ENCODE measurements at regions not wholly inside any gene's neighbourhood (a gene's known extent, or its start where the extent isn't known, plus 50 kb on each side); places are given as distances from the start of the nearest gene placed in this dataset.
"Not testable (repeated sequence)": the region's sequence is repeated elsewhere in the genome, so short reads cannot be mapped to it uniquely, and the experiment has no call there.

DNA sequence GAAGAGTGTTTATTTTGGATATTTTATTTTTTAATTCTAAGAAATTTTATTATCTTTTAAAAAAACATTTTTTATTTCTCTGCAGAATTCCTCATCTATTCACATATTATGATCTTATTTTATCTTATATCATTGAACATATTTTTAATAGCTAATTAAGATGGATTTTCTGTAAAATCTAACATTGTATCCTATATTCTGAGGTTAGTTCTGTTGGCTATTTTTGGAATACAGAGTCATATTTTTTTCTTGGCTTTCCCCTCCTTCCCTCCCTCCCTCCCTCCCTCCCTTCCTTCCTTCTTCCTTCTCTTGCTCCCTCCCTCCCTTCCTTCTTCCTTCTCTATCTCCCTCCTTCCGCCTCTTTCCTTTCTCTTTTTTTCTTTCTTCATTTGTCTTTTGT lies 2326.6 kb upstream of the RAG2 start:
- DNase-seq (ENCODE audit: extremely low read depth in 1 of 2, low read depth in 1 of 2), result no peak

DNA sequence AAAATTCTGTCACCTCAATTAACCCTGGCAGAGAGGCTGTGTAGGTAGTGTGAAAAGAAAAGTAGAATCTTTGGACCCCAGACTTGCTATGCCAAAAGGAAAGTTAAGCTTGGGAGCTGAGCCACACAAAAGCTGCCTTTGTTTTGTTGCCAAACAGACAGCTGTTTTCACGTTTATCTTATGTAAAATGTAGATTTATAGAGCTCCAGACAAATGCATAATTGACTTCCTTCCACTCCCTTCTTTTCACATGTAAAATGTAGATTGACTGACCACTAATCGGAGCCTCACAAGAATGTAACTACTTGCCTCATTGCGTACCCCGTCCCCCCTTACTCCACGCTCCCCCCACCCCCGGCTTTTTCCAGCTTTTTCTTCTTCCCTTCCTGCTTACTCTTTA lies 2302.2 kb upstream of the RAG2 start:
- no peak for DNase-seq (ENCODE audit: extremely low read depth in 1 of 2, low read depth in 1 of 2)

DNA sequence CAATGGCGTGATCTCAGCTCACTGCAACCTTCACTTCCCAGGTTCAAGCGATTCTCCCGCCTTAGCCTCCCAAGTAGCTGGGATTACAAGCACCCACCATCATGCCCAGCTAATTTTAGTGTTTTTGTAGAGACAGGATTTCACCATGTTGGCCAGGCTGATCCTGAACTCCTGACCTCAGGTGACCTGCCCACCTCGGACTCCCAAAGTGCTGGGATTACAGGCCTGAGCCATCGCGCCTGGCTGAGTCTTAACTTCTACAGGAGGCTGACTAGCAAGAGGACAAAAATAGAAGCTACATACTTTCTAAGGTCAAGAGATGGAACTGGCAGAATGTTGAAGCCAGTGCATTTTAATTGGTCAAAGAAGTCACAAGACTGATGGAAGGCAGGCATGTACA lies 2296.2 kb upstream of the RAG2 start:
- DNase-seq (ENCODE audit: extremely low read depth in 1 of 2, low read depth in 1 of 2), result not testable (repeated sequence)

GRCh38 chr11:38884145-38884865 lies 2286.3 kb upstream of the RAG2 start:
- no peak for DNase-seq (ENCODE audit: extremely low read depth in 1 of 2, low read depth in 1 of 2)

- DNase-seq (ENCODE audit: extremely low read depth in 1 of 2, low read depth in 1 of 2), result no peak
Measured at GRCh38 chr11:38867338-38867737, 2269.3 kb upstream of the RAG2 start.

- DNase-seq (ENCODE audit: extremely low read depth in 1 of 2, low read depth in 1 of 2), result no peak
Measured at GRCh38 chr11:38865922-38866321, 2267.9 kb upstream of the RAG2 start.

DNA sequence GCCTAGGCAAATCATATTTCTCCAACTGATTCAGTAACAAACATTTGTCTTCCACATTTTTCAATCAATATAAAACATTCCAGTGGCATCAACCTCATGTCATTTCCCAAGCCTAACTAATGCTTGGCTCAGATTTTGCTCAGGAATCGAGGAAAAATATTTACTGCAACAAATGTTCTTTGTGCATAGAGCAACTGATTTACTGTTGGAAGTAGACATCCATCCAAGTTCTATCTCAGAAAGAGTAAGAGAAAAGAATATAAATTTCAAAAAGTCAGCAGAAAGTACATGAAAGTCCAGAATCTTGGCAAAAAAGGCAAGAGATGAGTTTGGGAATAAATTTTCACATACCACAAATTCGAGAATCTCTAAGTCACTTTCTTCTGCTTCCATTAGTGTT lies 2245.0 kb upstream of the RAG2 start:
- no peak for DNase-seq (ENCODE audit: extremely low read depth in 1 of 2, low read depth in 1 of 2)

DNA sequence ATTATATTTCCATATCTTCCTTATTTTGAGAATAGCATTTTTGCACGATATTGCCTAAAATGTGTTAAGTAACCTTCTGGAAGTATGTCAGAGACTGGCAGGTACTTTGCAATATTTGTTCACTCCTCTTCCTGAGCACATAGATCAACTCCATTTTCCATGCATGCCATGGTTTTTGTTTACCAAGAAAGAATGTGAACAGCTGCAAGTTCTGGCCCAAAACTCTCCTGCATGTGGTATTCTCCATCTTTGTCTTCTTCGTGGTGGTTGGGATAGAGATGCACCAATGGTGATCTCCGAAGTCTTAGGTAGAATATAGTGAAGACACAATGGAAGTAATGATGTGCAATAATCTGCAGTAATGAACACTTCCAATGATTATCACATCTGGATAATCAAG lies 2241.0 kb upstream of the RAG2 start:
- no peak for DNase-seq (ENCODE audit: extremely low read depth in 1 of 2, low read depth in 1 of 2)

GRCh38 chr11:38835966-38836365 lies 2237.9 kb upstream of the RAG2 start:
- DNase-seq (ENCODE audit: extremely low read depth in 1 of 2, low read depth in 1 of 2), result no peak

- no peak for DNase-seq (ENCODE audit: extremely low read depth in 1 of 2, low read depth in 1 of 2)
Measured at GRCh38 chr11:38824573-38824972, 2226.5 kb upstream of the RAG2 start.

GRCh38 chr11:38821786-38822185 lies 2223.8 kb upstream of the RAG2 start:
- DNase-seq (ENCODE audit: extremely low read depth in 1 of 2, low read depth in 1 of 2), result not testable (repeated sequence)

DNA sequence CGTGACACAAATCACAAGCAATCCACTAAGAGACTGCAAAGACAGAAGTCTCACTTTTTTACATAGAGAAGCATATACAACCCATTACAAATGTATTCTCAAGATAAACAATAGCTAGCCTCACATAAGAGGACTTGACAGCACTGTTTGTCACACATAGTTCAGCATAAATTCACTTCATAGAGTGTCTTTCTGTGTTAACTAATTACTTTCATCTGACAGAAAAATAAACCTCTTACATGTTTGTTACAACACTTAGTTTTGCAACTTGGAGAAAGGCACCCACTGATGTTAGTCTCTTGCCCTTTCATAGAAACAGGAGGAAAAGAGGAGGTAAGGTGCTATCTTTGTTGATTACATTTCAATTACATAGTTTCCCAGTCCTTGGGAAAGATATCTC lies 2221.9 kb upstream of the RAG2 start:
- DNase-seq (ENCODE audit: extremely low read depth in 1 of 2, low read depth in 1 of 2), result no peak

- DNase-seq (ENCODE audit: extremely low read depth in 1 of 2, low read depth in 1 of 2), result no peak
Measured at GRCh38 chr11:38818720-38819119, 2220.7 kb upstream of the RAG2 start.

- no peak for DNase-seq (ENCODE audit: extremely low read depth in 1 of 2, low read depth in 1 of 2)
Measured at GRCh38 chr11:38814670-38815069, 2216.6 kb upstream of the RAG2 start.

- DNase-seq (ENCODE audit: extremely low read depth in 1 of 2, low read depth in 1 of 2), result no peak
Measured at GRCh38 chr11:38809521-38809920, 2211.5 kb upstream of the RAG2 start.

DNA sequence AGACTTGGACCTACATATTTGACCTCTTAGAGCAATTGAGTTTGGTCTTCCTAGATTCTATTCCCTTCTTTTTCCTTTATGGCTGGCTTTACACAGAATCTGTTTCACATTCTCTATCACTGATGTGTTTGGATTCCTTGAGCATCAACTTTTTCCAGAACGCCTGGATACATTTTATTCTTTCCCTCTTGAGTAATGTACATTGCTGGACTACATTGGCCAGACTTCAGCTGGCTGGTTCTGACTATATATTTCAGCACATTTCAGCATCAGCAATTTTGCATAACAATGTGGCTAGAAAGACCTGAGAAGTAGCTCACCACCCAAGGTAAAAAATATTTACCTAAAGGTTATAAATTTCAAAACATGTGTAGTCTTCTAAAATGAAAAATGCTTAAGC lies 2198.2 kb upstream of the RAG2 start:
- DNase-seq (ENCODE audit: extremely low read depth in 1 of 2, low read depth in 1 of 2), result no peak

DNA sequence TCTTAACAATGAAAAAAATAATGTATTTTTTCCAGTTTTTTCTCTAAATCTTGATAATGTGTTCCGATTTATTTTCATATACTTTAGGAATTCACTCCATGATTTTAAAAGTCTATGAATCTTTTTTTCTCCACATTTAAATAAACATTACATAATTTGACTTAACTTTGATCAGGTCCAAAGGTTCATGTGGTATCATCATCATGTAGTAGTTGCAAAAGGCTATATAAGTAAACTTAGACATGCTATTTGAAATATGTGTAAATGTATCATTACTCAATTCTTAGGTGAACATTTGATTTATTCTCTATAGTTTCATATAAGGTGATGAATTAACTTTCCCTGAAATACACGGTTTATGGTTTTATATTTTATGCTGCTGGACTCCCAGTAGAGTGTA lies 2197.0 kb upstream of the RAG2 start:
- DNase-seq (ENCODE audit: extremely low read depth in 1 of 2, low read depth in 1 of 2), result no peak

- no peak for DNase-seq (ENCODE audit: extremely low read depth in 1 of 2, low read depth in 1 of 2)
Measured at GRCh38 chr11:38791346-38791961, 2193.4 kb upstream of the RAG2 start.

GRCh38 chr11:38788561-38788960 lies 2190.5 kb upstream of the RAG2 start:
- no peak for DNase-seq (ENCODE audit: extremely low read depth in 1 of 2, low read depth in 1 of 2)

GRCh38 chr11:38784164-38784563 lies 2186.1 kb upstream of the RAG2 start:
- DNase-seq (ENCODE audit: extremely low read depth in 1 of 2, low read depth in 1 of 2), result no peak

GRCh38 chr11:38766796-38767195 lies 2168.8 kb upstream of the RAG2 start:
- DNase-seq (ENCODE audit: extremely low read depth in 1 of 2, low read depth in 1 of 2), result no peak

GRCh38 chr11:38759394-38759793 lies 2161.4 kb upstream of the RAG2 start:
- DNase-seq (ENCODE audit: extremely low read depth in 1 of 2, low read depth in 1 of 2), result no peak

- no peak for DNase-seq (ENCODE audit: extremely low read depth in 1 of 2, low read depth in 1 of 2)
Measured at GRCh38 chr11:38756537-38756936, 2158.5 kb upstream of the RAG2 start.

Measured in stimulated activated CD8-positive, alpha-beta memory T cell treated with anti-CD3 and anti-CD28 coated beads, Interleukin-7, amount 100 ng/mL, for 48 hours (primary cell).